Chondrocyte (in vitro differentiated cells): ENCODE measurements at regions not wholly inside any gene's neighbourhood (a gene's known extent, or its start where the extent isn't known, plus 50 kb on each side); places are given as distances from the start of the nearest gene placed in this dataset.

Source experiments
- DNase-seq: peaks from one replicate; pipeline ENCODE4 v3.0.0; 2021; ENCODE audit warnings: mixed read lengths, low spot score
- H3K27ac Mint-ChIP-seq: one replicate; pipeline ENCODE4 v1.8.0; 2021; ENCODE audit warnings: mild to moderate bottlenecking, moderate library complexity, mixed read lengths; ENCODE audit not compliant: unreplicated experiment
- H3K27me3 Mint-ChIP-seq: 2 replicates; pipeline ENCODE4 v1.8.0; 2021; ENCODE audit warnings: low read depth, mixed read lengths
- H3K36me3 Mint-ChIP-seq: 2 replicates; pipeline ENCODE4 v1.8.0; 2021; ENCODE audit warnings: low read depth, mixed read lengths
- H3K4me1 Mint-ChIP-seq: 2 replicates; pipeline ENCODE4 v1.8.0; 2021; ENCODE audit warnings: low read depth, mild to moderate bottlenecking, mixed read lengths
- H3K4me3 Mint-ChIP-seq: one replicate; pipeline ENCODE4 v1.8.0; 2021; ENCODE audit warnings: mild to moderate bottlenecking, moderate library complexity, mixed read lengths; ENCODE audit not compliant: unreplicated experiment
- H3K9me3 Mint-ChIP-seq: 2 replicates; pipeline ENCODE4 v1.8.0; 2021; ENCODE audit warnings: low read depth, mixed read lengths
- TF ChIP-seq, protein P1 (sequence below): fragments of 200-600 bp; sonication (generic); IDR thresholded peaks from 2 replicates; pipeline ENCODE4 v1.5.0; 2021; ENCODE audit warnings: antibody characterized with exemption, mild to moderate bottlenecking, moderate library complexity

DNA sequence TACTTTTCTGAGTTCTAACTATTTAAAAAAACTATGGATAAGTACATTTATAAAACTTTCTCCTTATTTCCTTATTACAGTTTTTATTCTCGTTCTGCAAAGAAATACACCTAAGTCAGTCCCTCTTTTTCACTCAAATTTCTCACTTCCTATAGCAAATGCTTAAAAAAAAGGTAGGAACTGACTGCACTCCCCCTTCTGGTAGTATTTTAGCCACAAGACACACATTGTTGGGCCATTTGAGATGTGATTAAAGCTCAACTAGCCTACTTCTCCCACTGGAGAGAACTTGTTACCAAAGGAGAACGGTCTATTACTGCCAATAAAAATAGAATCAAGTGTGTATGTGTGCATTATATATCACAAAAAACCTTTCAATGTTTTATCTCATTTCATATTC lies 521.9 kb upstream of the PRMT6 start:
- H3K36me3 Mint-ChIP-seq, result no peaks in the 10 kb centered on the region
- H3K27me3 Mint-ChIP-seq, result no peaks in the 10 kb centered on the region
- TF ChIP-seq, protein P1, sequence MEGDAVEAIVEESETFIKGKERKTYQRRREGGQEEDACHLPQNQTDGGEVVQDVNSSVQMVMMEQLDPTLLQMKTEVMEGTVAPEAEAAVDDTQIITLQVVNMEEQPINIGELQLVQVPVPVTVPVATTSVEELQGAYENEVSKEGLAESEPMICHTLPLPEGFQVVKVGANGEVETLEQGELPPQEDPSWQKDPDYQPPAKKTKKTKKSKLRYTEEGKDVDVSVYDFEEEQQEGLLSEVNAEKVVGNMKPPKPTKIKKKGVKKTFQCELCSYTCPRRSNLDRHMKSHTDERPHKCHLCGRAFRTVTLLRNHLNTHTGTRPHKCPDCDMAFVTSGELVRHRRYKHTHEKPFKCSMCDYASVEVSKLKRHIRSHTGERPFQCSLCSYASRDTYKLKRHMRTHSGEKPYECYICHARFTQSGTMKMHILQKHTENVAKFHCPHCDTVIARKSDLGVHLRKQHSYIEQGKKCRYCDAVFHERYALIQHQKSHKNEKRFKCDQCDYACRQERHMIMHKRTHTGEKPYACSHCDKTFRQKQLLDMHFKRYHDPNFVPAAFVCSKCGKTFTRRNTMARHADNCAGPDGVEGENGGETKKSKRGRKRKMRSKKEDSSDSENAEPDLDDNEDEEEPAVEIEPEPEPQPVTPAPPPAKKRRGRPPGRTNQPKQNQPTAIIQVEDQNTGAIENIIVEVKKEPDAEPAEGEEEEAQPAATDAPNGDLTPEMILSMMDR, result peak; percentile 9
- DNase-seq, result no peak
- no peak overlapping the region for H3K27ac Mint-ChIP-seq
- H3K4me1 Mint-ChIP-seq, result no peaks in the 10 kb centered on the region
- peaks cover 24% of the 10 kb centered on the region for H3K9me3 Mint-ChIP-seq
- H3K4me3 Mint-ChIP-seq, result no peak overlapping the region

DNA sequence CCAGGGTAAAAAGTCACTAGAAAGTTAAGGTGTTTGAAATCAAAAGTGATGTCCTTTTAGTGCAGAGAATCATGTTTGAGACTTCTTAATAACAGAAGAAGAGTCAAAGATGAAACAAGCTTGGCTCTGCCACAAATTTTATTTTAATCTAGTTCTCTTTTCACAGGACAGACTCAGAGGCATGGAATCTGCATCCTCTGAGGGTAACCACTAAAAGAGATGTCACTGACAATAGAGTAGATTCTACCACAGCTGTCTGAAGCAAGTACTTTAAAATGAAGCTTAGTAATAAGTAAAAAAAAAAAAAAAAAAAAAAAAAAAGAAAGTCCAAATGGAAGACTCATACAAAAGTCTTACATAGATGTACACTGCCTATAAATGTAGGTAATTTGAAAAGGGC lies 519.7 kb upstream of the PRMT6 start:
- Mint-ChIP-seq H3K4me3 (no peak overlapping the region), H3K9me3 (peaks cover 21% of the 10 kb centered on the region), H3K36me3 (no peaks in the 10 kb centered on the region), H3K4me1 (no peaks in the 10 kb centered on the region), H3K27ac (no peak overlapping the region), H3K27me3 (no peaks in the 10 kb centered on the region)
- no peak for DNase-seq
- TF ChIP-seq, protein P1, result no peak

GRCh38 chr1:106548726-106549125 lies 507.7 kb upstream of the PRMT6 start:
- Mint-ChIP-seq H3K36me3 (no peaks in the 10 kb centered on the region), H3K27ac (no peak overlapping the region), H3K27me3 (no peaks in the 10 kb centered on the region), H3K9me3 (peaks cover 17% of the 10 kb centered on the region), H3K4me3 (no peak overlapping the region), H3K4me1 (no peaks in the 10 kb centered on the region)
- TF ChIP-seq, protein P1, result no peak
- no peak for DNase-seq

- DNase-seq, result no peak
- Mint-ChIP-seq H3K27ac (no peak overlapping the region), H3K27me3 (no peaks in the 10 kb centered on the region), H3K4me1 (no peaks in the 10 kb centered on the region), H3K36me3 (no peaks in the 10 kb centered on the region), H3K4me3 (no peak overlapping the region), H3K9me3 (peaks cover 33% of the 10 kb centered on the region)
- TF ChIP-seq, protein P1, result no peak
Measured at GRCh38 chr1:106554294-106554693, 502.2 kb upstream of the PRMT6 start.

GRCh38 chr1:106555571-106555970 lies 500.9 kb upstream of the PRMT6 start:
- peaks cover 41% of the 10 kb centered on the region for H3K9me3 Mint-ChIP-seq
- no peaks in the 10 kb centered on the region for H3K36me3 Mint-ChIP-seq
- DNase-seq, result no peak
- no peak overlapping the region for H3K4me3 Mint-ChIP-seq
- no peaks in the 10 kb centered on the region for H3K4me1 Mint-ChIP-seq
- H3K27me3 Mint-ChIP-seq, result no peaks in the 10 kb centered on the region
- TF ChIP-seq, protein P1, result no peak
- no peak overlapping the region for H3K27ac Mint-ChIP-seq
